ENCODE measurements at regions not wholly inside any gene's neighbourhood (a gene's known extent, or its start where the extent isn't known, plus 50 kb on each side); places are given as distances from the start of the nearest gene placed in this dataset.

DNA sequence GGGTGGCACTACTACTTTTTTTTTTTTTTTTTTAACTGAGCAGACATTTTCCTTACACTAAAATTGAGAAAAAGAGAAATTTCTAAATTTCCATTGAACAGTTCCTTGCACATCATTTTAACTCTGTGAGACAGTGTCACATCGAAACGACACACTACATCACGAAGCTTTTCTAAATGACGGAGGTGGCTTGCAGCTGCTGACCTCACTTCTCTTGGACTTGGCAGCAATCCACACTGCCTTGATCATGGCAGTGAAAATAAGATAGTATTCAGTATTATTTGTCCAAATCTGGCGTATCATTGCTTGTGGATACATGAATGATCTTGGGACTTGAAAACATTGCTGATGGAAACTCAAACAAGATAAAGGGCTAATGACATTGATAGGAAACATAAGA lies 80.3 kb upstream of the CYYR1 start:
- no peak for DNase-seq (ENCODE audit: low spot score)

GRCh38 chr21:26652854-26653253 lies 79.8 kb upstream of the CYYR1 start:
- no peak for DNase-seq (ENCODE audit: low spot score)

DNA sequence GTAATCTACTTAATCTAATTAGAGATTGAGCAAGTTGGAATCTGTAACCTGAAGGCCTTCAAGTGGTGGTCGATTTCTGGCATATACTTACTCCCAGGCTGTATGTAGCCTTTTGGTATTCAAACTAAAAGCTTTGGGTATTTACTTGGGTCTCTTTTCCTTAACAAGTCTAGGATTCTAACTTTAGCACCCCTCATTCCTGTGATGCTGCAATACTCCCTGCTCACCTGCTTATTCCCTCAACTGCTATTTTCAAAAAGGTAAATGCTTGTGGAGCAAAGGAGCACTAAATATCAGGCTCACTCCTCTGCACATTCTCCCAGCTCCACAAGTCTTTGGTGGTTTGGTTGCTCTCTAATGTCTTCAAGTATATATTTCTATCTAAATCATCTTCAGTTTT lies 68.0 kb upstream of the CYYR1 start:
- DNase-seq (ENCODE audit: low spot score), result no peak

GRCh38 chr21:26637201-26637745 lies 64.2 kb upstream of the CYYR1 start:
- DNase-seq (ENCODE audit: low spot score), result no peak

GRCh38 chr21:26635681-26636080 lies 62.6 kb upstream of the CYYR1 start:
- no peak for DNase-seq (ENCODE audit: low spot score)

GRCh38 chr21:26632691-26633090 lies 59.6 kb upstream of the CYYR1 start:
- no peak for DNase-seq (ENCODE audit: low spot score)

DNA sequence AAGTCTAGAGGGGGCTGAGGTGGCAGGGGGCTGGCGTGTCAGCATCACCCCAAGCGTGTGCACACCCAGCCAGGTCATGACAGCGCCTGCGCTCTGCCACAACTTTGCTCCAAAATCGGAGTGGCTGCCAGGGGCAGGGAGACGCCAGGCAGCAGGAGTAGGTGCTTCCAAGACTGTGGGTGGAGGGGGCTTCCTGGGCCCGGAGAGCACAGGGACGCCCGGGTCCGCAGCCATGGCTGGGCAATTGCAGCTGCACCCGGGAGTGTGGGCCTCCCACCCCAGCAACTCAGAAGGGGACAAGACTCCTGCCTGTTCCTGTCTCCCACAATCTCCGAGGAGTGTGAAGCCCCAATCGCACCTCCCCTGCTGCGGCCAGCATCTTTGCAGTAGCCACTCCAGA lies 53.1 kb upstream of the CYYR1 start:
- DNase-seq (ENCODE audit: low spot score), result no peak

DNA sequence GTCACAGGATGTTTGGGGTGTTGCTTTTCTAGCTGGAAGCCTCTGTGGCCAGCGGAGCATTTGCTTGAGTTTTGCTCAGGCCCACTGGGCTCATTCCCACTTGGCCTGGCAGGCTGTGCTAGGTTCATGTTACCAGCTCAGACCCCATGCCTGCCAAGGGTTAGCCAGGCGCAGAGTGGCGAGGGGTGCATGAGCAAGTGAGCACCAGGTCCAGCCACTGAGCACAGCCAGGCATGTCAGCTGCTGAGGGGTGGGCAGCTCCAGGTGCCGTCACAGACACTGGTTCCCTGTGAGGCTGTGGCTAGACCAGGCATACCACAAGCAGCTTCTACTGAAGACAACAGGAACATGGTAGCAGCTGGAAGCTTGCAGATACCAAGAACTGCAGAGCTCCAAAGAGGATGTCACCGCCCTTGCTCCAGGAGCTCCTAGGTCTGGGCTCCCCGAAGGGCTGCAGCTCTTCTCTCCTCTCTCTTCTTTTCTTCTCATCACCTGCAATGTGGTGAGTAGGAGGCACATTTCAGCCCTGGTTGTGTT lies 52.0 kb upstream of the CYYR1 start:
- DNase-seq (ENCODE audit: low spot score), result no peak
